Loucy (cell line): ENCODE measurements at regions not wholly inside any gene's neighbourhood (a gene's known extent, or its start where the extent isn't known, plus 50 kb on each side); places are given as distances from the start of the nearest gene placed in this dataset.
"Not testable (repeated sequence)": the region's sequence is repeated elsewhere in the genome, so short reads cannot be mapped to it uniquely, and the experiment has no call there.

Experiments
- H2AFZ ChIP-seq: fragments of 200-600 bp; sonication (generic); 2 replicates; pipeline ENCODE4 v1.6.0; 2016; ENCODE audit warnings: antibody characterized with exemption, mild to moderate bottlenecking, low read length, moderate library complexity
- H3F3A ChIP-seq: fragments of 200-600 bp; 2 replicates; pipeline ENCODE4 v1.6.0; 2016; ENCODE audit warnings: antibody characterized with exemption, low read depth, mild to moderate bottlenecking
- H3K27me3 ChIP-seq: fragments of 200-600 bp; sonication (generic); 2 replicates; pipeline ENCODE4 v1.6.1; 2014; ENCODE audit warnings: low read length, mild to moderate bottlenecking; ENCODE audit not compliant: insufficient read depth, poor library complexity, severe bottlenecking
- H3K36me3 ChIP-seq: fragments of 200-600 bp; sonication (generic); 2 replicates; pipeline ENCODE4 v1.6.1; 2016; ENCODE audit warnings: low read length; ENCODE audit not compliant: insufficient read depth
- H3K4me1 ChIP-seq: fragments of 200-600 bp; sonication (generic); 2 replicates; pipeline ENCODE4 v1.5.1; 2014; ENCODE audit warnings: low read length, mild to moderate bottlenecking; ENCODE audit not compliant: insufficient read depth, poor library complexity, severe bottlenecking
- H3K4me2 ChIP-seq: fragments of 200-600 bp; sonication (generic); 2 replicates; pipeline ENCODE4 v1.6.0; 2014; ENCODE audit warnings: antibody characterized with exemption, low read length, low read depth, mild to moderate bottlenecking; ENCODE audit not compliant: poor library complexity, severe bottlenecking
- H3K4me3 ChIP-seq: fragments of 200-600 bp; sonication (generic); 2 replicates; pipeline ENCODE4 v1.5.1; 2014; ENCODE audit warnings: low read length, mild to moderate bottlenecking, mixed read lengths; ENCODE audit not compliant: poor library complexity, severe bottlenecking
- H3K79me2 ChIP-seq: fragments of 200-600 bp; sonication (generic); 2 replicates; pipeline ENCODE4 v1.6.1; 2014; ENCODE audit warnings: low read length; ENCODE audit not compliant: insufficient read depth
- H3K9ac ChIP-seq: fragments of 200-600 bp; sonication (generic); 2 replicates; pipeline ENCODE4 v1.6.0; 2014; ENCODE audit warnings: mild to moderate bottlenecking, low read depth, low read length, moderate library complexity; ENCODE audit not compliant: poor library complexity, severe bottlenecking
- H3K9me2 ChIP-seq: fragments of 200-600 bp; sonication (generic); replicated peaks from 2 replicates; pipeline ENCODE4 v1.6.1; 2016; ENCODE audit warnings: low read depth, low read length, mixed read lengths
- H3K9me3 ChIP-seq: fragments of 200-600 bp; sonication (generic); 2 replicates; pipeline ENCODE4 v1.6.1; 2014; ENCODE audit warnings: mild to moderate bottlenecking, antibody characterized with exemption, low read length, low read depth; ENCODE audit not compliant: insufficient read depth
- H4K20me1 ChIP-seq: fragments of 200-600 bp; sonication (generic); 2 replicates; pipeline ENCODE4 v1.6.0; 2014; ENCODE audit warnings: antibody characterized with exemption, low read length, mild to moderate bottlenecking; ENCODE audit not compliant: insufficient read depth, poor library complexity, severe bottlenecking
- EZH2phosphoT487 ChIP-seq: fragments of 200-600 bp; IDR thresholded peaks from 2 replicates; pipeline ENCODE4 v1.6.1; 2018; ENCODE audit warnings: antibody characterized with exemption, mild to moderate bottlenecking, moderate library complexity, borderline replicate concordance
- TF ChIP-seq, protein P1 (sequence below): fragments of 200-600 bp; sonication (generic); conservative IDR thresholded peaks from 2 replicates; pipeline ENCODE4 v1.5.1; 2014; ENCODE audit warnings: mild to moderate bottlenecking, antibody characterized with exemption, low read length

DNA sequence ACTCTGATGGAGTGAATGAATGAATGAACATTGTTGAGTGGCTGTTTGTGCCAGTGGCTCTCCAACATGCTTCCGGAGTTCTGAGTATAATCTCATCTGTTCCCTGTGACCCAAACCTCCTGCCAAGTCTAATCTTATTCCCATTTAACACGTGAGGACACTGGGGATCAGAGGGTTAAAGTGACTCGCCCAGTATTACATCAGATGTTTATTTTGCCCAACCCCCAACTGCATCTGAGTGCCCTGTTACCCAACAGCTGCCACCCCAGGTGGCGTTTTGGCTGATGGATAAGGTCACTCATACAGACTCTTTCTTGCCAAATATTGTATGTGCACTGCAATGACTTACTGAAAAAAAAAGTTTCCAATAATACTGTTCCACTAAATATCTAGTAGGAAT, 210.9 kb downstream of the EXOC5 start:
- H2AFZ ChIP-seq = no peak overlapping the region
- no peaks in the 10 kb centered on the region for H3F3A ChIP-seq
- no peaks in the 10 kb centered on the region for H4K20me1 ChIP-seq
- no peaks in the 10 kb centered on the region for H3K4me1 ChIP-seq
- no peaks in the 10 kb centered on the region for H3K36me3 ChIP-seq
- H3K27me3 ChIP-seq = no peaks in the 10 kb centered on the region
- no peak overlapping the region for H3K4me2 ChIP-seq
- H3K9me3 ChIP-seq = no peaks in the 10 kb centered on the region
- TF ChIP-seq, protein P1, sequence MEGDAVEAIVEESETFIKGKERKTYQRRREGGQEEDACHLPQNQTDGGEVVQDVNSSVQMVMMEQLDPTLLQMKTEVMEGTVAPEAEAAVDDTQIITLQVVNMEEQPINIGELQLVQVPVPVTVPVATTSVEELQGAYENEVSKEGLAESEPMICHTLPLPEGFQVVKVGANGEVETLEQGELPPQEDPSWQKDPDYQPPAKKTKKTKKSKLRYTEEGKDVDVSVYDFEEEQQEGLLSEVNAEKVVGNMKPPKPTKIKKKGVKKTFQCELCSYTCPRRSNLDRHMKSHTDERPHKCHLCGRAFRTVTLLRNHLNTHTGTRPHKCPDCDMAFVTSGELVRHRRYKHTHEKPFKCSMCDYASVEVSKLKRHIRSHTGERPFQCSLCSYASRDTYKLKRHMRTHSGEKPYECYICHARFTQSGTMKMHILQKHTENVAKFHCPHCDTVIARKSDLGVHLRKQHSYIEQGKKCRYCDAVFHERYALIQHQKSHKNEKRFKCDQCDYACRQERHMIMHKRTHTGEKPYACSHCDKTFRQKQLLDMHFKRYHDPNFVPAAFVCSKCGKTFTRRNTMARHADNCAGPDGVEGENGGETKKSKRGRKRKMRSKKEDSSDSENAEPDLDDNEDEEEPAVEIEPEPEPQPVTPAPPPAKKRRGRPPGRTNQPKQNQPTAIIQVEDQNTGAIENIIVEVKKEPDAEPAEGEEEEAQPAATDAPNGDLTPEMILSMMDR = no peak
- TF ChIP-seq EZH2phosphoT487 = no peak
- no peaks in the 10 kb centered on the region for H3K9me2 ChIP-seq
- H3K9ac ChIP-seq = no peak overlapping the region
- no peak overlapping the region for H3K4me3 ChIP-seq
- no peaks in the 10 kb centered on the region for H3K79me2 ChIP-seq

- not testable (repeated sequence) for H3K27me3 ChIP-seq, H3K9me3 ChIP-seq, H3K36me3 ChIP-seq, H2AFZ ChIP-seq, H3K79me2 ChIP-seq, H3K4me1 ChIP-seq, H3K9me2 ChIP-seq, H3K9ac ChIP-seq, H3K4me2 ChIP-seq, H3F3A ChIP-seq, H3K4me3 ChIP-seq, H4K20me1 ChIP-seq
Observed at GRCh38 chr14:57056522-57056921, 212.2 kb downstream of the EXOC5 start.

GRCh38 chr14:57052705-57053302, 215.9 kb downstream of the EXOC5 start:
- H3K4me2 ChIP-seq = no peak overlapping the region
- no peaks in the 10 kb centered on the region for H3K9me3 ChIP-seq
- no peaks in the 10 kb centered on the region for H4K20me1 ChIP-seq
- no peaks in the 10 kb centered on the region for H3K27me3 ChIP-seq
- no peaks in the 10 kb centered on the region for H3K79me2 ChIP-seq
- no peak overlapping the region for H3K9ac ChIP-seq
- TF ChIP-seq EZH2phosphoT487 = no peak
- TF ChIP-seq, protein P1 = no peak
- H2AFZ ChIP-seq = no peak overlapping the region
- no peak overlapping the region for H3K4me3 ChIP-seq
- no peaks in the 10 kb centered on the region for H3K9me2 ChIP-seq
- no peaks in the 10 kb centered on the region for H3F3A ChIP-seq
- no peaks in the 10 kb centered on the region for H3K4me1 ChIP-seq
- H3K36me3 ChIP-seq = no peaks in the 10 kb centered on the region

- Histone ChIP-seq H3K4me2 (no peak overlapping the region), H3K4me1 (no peaks in the 10 kb centered on the region), H3K9me2 (no peaks in the 10 kb centered on the region), H3K4me3 (no peak overlapping the region), H2AFZ (no peak overlapping the region), H4K20me1 (no peaks in the 10 kb centered on the region), H3K9ac (no peak overlapping the region), H3K9me3 (no peaks in the 10 kb centered on the region), H3K27me3 (no peaks in the 10 kb centered on the region), H3K79me2 (no peaks in the 10 kb centered on the region), H3F3A (no peaks in the 10 kb centered on the region), H3K36me3 (no peaks in the 10 kb centered on the region)
- no peak for TF ChIP-seq EZH2phosphoT487
- TF ChIP-seq, protein P1 = no peak
Observed at GRCh38 chr14:57051633-57052032, 217.1 kb downstream of the EXOC5 start.
